NCI-H187 (cell line): ENCODE measurements at regions not wholly inside any gene's neighbourhood (a gene's known extent, or its start where the extent isn't known, plus 50 kb on each side); places are given as distances from the start of the nearest gene placed in this dataset.
"Not testable (repeated sequence)": the region's sequence is repeated elsewhere in the genome, so short reads cannot be mapped to it uniquely, and the experiment has no call there.

Source experiments
- DNase-seq, 2 experiments: peaks; one replicate each; lab custom pipeline; 2025; lab: John Stamatoyannopoulos, UW

- no peak for DNase-seq
Measured at GRCh38 chr2:52463457-52463856, 1304.1 kb upstream of the CHAC2 start.

DNA sequence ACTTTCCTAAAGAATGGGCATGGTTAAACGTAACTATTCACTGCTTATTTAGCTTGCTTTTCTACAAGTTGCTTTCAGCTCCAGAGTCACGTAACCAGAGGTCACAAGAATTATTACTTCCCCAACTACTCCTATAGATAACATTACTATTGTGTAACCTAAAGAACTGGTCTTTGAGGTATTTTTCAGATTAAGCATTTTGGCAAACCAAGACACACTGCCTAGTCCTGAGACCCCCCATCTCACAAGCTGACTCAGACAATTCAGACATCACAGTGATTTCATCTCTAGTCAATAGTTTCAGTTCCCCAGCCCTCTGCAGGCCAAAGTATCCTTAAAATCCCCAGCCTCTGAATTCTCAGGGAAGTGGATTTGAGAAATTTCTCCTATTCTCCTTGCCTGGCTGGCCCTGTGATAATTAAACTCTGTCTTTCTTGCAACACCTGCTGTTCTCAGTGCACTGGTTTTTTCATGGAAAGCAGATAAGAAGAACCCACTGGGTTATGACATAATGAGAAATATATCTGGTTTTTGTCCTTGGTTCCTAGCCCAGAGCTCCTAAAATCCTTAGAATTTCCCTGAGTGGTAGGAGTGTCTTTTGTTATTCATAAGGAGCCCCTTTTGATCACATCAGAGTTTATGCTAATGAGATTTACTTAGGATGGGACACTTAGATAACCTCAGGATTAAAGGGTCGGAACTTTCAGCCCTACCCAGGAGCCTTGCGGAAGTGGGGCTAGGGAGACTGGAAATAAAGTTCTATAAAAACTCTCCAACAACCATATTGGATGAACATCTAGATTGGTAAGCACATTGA is 1310.8 kb upstream of the CHAC2 start:
- no peak for DNase-seq

GRCh38 chr2:52454962-52455361 is 1312.6 kb upstream of the CHAC2 start:
- no peak for DNase-seq

GRCh38 chr2:52452201-52452600 is 1315.4 kb upstream of the CHAC2 start:
- no peak for DNase-seq

- DNase-seq: no peak
Measured at GRCh38 chr2:52445686-52446085, 1321.9 kb upstream of the CHAC2 start.

DNA sequence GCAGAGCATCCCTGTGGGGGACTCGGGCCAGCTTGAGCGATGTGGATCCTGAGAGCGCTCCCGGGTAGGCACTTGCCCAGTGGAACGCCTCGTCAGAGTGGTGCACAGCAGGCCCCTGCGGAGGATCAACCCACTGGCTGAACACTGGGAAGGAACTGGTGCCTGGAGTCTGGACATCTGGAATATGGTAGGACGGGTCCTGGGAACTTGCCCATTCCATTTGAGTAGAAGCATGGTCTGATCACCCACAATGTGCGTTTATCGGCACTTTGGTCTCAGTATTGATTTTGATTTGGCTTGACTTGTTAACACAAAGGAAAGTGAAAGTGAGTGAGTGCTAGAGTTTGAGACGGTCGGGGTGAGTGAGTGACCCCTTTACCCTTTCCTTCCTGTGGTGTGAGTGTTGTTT is 1336.2 kb upstream of the CHAC2 start:
- no peak for DNase-seq

DNA sequence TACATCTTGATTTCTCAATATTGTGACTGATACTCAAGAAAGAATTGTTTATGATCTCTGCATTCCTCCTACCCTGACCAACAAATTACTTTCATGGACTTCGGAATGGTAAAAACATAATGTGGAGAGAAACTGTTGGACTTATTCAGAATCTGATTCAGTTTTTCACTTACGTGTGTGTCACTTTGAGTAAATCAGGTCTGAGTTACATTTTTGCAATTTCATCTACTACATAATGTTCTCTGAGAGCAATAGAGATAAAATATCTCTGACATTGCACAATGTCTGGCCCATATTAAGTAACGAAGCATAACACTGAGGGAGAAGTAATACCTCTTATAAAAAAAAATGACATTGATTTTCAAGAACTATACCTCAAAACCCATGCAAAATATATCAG is 1337.9 kb upstream of the CHAC2 start:
- DNase-seq: no peak

- no peak for DNase-seq
Measured at GRCh38 chr2:52429171-52429570, 1338.4 kb upstream of the CHAC2 start.

DNA sequence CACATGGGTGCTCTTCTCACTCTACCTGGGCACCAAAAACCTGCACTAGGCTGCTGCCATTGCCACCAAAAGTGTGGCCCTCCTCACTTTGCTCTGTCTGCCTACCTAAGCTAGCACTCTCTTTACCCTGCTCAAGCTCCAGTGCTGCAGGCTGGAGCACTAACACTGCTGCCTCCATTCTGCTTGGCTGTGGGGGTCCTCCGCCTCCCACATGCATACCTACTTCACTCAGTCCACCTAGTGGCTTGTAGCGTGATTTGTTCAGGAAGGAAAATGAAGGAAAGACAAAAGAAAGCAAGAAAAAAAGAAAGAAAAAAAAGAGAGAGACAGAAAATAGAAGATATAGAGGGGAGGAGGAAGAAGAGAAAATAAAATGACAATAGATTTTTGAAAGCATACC is 1339.4 kb upstream of the CHAC2 start:
- no peak for DNase-seq

DNA sequence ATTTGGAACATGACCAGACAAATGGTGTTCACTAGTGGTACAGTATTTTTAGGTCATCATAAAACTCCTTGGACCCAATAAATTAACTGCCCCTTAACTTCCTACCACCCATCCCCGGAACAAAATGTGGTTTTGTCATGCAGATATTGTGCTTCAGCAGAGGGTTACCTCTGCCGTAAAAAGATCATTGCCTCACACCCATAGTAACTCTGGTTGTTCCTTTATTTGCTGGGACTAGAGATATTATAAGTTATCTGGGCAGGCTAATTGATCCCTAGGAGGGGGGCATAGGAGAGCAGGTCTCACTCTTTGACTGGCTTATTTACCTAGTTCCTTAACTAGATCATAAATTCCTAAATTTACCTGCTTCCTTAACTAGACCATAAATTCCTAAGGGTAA is 1343.9 kb upstream of the CHAC2 start:
- no peak for DNase-seq

DNA sequence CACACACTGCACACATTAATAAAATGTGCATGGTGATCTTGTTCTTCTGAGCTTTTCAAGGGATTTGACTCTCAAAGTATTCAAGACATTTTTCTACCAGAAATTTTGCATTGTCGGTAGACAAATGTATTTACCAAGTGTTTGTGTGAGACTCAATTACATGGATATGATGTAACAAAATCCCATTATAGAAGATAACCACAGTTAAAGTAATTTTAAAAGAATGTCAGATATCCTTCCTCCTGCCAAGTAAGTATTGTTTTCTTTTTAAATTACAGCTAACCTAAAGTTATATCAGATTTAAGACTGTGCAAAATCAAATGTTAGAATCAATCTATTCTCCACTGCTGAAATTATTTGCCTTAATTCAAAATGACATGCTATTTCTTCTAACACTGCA is 1344.5 kb upstream of the CHAC2 start:
- DNase-seq: no peak

DNA sequence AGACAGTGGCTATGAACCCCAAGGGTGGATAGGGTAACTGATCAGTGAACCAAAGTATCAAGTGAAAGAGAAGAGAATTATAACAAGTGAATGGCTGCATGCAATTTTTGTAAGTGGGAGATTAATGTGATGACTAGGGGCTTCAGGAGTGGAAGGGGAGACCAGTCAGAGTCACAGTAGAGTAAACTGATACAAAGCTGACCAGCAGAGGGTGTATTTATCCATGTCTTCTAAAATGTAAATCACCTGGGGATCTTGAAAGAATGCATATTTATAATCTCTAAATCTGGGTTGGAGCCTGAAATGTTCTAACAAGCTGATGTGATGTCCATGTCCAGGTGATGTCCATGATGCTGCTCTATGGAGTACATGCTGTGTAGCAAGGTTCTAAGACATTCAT is 1351.3 kb upstream of the CHAC2 start:
- no peak for DNase-seq

DNA sequence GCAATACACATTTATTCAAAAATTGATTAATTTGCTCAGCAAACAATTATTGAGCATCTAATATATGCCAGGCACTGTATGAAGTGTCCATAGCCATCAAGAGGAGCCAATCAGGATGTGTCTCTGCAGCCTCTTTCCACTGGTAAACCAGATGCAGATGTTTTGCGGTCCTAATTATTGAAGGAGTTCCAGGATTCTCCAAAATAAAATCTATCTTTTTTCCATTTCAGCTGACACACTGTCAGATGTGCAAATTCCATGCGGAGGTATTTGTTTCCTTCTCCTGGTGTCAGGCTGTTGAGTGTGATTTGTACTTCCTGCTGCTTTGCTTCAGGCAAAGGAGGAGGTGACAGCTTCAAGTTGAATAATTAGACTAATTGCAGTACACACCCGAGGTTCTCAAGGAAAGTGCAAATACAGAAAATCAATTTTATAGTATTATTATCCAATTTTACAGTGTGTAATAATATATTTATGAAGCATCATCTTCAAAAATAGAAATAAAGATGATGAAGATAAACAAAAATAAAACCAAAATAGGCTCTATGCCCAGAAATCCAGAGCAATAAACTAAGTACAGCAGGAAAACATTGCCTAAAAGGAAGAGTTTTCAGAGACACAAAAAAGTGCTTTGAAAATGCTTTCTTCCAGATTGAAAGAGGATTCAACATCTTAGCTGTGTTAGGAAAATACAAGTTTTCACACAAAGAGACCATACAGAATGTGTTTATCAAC is 1352.9 kb upstream of the CHAC2 start:
- no peak for DNase-seq

DNA sequence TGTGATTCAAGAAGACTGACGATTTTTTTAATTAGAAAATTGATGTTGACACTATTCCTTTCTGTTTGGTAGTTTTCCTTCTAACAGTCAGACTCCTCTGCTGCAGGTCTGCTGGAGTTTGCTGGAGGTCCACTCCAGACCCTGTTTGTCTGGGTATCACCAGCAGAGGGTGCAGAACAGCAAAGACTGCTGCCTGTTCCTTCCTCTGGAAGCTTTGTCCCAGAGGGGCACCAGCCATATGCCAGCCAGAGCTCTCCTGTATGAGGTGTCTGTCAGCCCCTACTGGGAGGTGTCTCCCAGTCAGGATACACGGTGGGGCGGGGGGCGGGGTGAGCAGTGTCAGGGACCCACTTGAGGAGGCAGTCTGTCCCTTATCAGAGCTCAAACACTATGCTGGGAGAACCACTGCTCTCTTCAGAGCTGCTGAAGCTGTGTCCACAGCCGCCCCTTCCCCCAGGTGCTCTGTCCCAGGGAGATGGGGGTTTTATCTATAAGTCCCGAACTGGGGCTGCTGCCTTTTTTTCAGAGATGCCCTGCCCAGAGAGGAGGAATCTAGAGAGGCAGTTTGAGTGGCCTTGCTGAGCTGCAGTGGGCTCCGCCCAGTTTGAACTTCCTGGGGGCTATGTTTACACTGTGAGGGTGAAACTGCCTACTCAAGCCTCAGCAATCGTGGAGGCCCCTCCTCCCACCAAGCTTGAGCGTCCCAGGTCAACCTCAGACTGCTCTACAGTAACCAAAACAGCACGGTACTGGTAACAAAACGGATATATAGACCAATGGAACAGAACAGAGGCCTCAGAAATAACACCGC is 1358.1 kb upstream of the CHAC2 start:
- DNase-seq: not testable (repeated sequence)

GRCh38 chr2:52405980-52406379 is 1361.6 kb upstream of the CHAC2 start:
- no peak for DNase-seq

DNA sequence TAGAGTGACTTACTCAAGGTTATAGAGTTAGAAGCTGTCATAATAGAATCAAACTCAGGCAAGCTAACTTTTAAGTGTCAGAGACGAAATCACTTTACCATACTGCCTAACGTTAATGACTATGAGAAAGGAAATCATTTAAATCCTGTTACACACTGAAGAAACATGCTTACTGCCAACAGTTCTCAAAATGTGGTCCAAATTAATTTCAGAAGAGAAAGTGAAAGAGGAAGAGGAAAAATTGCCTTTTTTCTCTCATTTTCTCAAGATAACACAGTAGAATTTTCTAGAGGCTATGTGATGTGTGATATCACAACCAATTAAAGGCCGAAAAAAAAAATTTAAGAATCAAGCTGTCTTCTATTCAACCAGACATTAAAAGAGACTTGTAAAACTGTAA is 1362.7 kb upstream of the CHAC2 start:
- DNase-seq: no peak

DNA sequence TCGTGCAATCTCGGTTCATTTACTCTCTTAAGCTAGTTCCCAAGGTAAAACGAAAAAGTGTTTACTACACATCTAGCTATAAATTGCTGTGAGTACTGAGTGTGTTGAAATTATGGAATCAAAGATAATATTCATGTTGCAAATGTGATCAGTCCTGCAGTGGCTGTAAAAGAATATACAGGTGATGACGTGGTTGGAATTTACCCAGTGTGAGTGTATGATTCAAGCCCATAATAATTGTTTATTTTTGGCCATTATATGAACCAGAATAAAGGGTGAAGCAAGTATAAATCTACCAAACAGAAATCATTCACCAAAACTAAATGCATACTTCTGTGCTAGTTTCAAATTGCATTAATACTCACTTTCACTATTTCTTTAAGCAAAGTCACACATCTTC is 1363.6 kb upstream of the CHAC2 start:
- no peak for DNase-seq

GRCh38 chr2:52402128-52402527 is 1365.5 kb upstream of the CHAC2 start:
- no peak for DNase-seq

- no peak for DNase-seq
Measured at GRCh38 chr2:52396836-52397235, 1364.9 kb upstream of the NRXN1 start.

DNA sequence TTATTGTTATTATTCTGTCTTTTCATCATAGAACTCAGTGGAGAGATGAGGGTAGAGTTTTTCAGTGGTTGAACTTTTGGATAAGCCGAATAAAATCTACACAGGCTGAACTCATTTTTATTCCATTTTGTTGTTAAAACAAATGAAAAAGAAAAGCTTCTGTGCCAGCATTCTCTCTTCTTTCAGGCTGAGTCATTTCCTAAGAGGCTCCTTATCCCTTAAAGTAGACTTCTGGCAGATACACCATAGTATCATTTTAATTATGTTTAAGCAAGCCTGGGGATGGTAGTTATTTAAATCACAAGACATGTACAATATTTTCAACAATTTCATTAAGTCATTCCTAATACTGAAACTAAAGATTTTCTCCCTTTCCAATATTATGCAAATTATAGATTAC is 1364.0 kb upstream of the NRXN1 start:
- DNase-seq: no peak

DNA sequence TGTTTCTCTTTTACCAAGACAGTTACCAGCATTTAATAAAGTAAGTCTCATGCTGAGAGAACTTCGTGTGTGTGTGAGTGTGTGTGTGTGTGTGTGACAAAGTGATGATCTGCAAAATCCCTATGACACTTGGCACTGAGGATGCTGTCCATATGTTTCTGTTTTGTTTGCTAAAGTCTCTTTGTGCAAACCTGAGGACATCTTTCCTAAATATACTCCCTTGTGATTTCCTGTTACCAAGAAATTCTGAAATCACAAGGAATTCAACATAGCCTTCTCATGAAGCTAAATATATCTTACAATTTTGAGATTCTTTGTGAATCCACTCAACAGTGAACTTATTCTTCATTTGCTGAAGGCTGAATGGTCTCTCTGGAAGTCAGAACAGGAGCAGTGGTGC is 1359.7 kb upstream of the NRXN1 start:
- no peak for DNase-seq

- no peak for DNase-seq
Measured at GRCh38 chr2:52390651-52391050, 1358.7 kb upstream of the NRXN1 start.
